GM12875 (cell line): ENCODE measurements at regions not wholly inside any gene's neighbourhood (a gene's known extent, or its start where the extent isn't known, plus 50 kb on each side); places are given as distances from the start of the nearest gene placed in this dataset.

Source experiments
- H3K4me3 ChIP-seq: one replicate; pipeline ENCODE4 v1.5.1; 2011; ENCODE audit warnings: low read depth, low read length, control low read depth
- CTCF ChIP-seq: IDR thresholded peaks from 2 replicates; pipeline ENCODE4 v1.5.1; 2011; ENCODE audit warnings: low read depth, mild to moderate bottlenecking, control low read depth, inconsistent platforms, low read length, moderate library complexity, borderline replicate concordance; ENCODE audit not compliant: insufficient read depth

- no peak overlapping the region for H3K4me3 ChIP-seq
- no peak for TF ChIP-seq CTCF
Observed at GRCh38 chr2:49834433-49834832, 680.1 kb upstream of the FSHR start.

DNA sequence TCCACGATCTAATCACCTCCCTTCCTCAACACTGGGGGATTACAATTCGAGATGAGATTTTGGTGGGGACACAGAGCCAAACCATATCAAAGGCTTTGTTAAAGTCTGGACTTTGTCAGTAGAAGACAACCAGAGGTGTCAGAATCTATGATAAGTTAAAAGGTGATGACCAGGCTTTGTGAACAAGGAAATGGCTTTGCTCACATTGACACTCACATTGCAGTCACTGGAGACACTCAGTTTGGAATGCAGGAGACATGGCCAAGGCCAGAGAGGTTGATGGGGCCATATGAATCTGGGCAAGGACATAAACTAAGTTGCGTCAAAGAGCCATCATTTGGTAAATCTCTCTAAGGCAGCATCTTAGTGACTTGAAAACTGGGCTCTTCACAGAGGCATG, 678.2 kb upstream of the FSHR start:
- no peak for TF ChIP-seq CTCF

DNA sequence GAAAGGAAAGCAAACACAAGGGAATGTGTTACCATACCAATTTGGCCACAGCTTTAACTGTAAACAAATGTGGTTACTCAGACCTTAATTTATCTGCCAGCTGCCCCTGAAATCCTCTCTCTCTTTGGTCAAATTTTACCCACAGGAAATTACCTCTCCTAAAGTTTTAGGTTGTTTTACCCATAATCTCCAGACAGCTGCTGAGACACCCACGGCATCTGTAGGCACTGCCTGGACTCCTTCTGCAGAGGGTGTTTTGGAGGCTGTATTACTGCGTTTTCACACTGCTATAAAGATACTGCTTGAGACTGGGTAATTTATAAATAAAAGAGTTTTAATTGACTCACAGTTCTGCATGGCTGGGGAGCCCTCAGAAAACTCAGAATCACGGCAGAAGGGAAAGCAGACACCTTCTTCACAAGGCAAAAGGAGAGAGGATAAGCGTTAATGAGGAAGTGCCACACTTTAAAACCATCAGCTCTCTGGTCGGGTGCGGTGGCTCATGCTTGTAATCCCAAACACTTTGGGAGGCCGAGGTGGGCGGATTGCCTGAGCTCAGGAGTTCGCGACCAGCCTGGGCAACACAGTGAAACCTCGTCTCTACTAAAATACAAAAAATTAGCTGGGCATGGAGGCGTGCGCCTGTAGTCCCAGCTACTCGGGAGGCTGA, 677.5 kb upstream of the FSHR start:
- no peak overlapping the region for H3K4me3 ChIP-seq
- TF ChIP-seq CTCF: no peak

More for the DNA sequence above, 678.2 kb upstream of the FSHR start:
- H3K4me3 ChIP-seq: no peak overlapping the region

DNA sequence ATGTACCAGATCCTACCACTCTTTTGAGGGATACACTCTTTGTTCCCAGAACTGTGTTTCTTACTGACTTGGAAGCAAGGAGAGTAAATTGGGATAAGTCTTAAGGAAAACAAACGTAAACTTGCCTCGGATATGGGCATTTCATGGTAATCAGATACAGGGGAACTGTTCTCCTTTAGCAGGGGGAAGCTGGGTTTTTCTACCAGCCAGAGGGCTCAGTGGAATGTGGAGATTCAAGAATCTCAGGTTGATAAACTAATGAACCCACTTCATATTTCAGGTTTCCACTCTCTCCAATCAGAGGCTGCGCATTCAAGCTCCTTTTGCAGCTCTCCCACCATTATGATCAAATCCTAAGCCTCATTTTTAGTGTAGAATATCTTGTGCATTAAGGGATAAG, 676.5 kb upstream of the FSHR start:
- no peak for TF ChIP-seq CTCF
- no peak overlapping the region for H3K4me3 ChIP-seq

DNA sequence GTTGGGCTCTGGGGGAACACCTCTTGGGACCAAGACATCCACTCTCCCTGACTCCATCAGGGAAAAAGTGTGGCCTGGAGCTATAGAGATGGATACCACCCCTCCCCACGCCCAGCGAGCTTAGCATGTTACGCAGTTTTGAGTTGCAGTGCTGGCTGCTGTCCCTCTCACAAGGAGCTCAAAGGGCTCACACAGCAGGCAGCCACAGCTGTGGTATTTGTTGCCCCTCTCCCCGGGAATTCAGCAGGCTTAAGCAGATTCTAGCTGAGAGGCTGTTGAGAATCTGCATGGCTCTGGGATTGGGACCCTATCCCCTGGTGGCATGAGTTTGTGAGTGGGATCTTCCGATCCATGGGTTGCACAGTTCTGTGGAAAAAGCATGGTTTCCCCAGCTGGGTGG, 673.1 kb upstream of the FSHR start:
- no peak for TF ChIP-seq CTCF
- no peak overlapping the region for H3K4me3 ChIP-seq

GRCh38 chr2:49813208-49813607, 658.9 kb upstream of the FSHR start:
- H3K4me3 ChIP-seq: no peak overlapping the region
- TF ChIP-seq CTCF: no peak

DNA sequence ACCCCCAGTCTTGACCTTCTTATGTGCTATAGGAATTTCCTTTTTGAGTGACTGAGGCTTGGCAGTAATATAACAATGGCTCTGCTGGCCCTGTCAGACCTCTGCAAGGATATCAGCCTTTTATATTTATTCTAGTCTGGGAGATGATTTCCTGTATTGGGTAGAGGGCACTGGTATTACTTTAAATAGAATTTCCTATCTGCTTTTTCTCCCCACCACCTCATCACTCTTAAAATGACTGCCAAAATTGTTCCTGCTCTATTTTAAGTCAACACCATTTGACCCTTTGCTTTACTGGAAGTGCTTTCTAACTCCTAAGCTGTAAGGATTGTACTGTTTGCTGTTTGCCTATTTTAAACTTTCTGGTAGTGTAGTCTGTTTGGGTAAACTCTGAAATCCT, 658.4 kb upstream of the FSHR start:
- H3K4me3 ChIP-seq: no peak overlapping the region
- no peak for TF ChIP-seq CTCF
